ENCODE measurements at regions not wholly inside any gene's neighbourhood (a gene's known extent, or its start where the extent isn't known, plus 50 kb on each side); places are given as distances from the start of the nearest gene placed in this dataset.

- Histone ChIP-seq H3K9me3 (no peaks in the 10 kb centered on the region), H3K4me1 (ENCODE audit: control insufficient read depth in 1 of 2, extremely low read depth in 1 of 2, insufficient read depth in 2 of 2, low read length in 2 of 2) (no peaks in the 10 kb centered on the region), H3K27ac (ENCODE audit: low read length) (no peak overlapping the region), H3K4me3 (ENCODE audit: control insufficient read depth in 1 of 2, extremely low read depth in 1 of 2, low read length in 1 of 2) (no peak overlapping the region), H3K36me3 (ENCODE audit: control insufficient read depth in 2 of 2, extremely low read depth in 1 of 2, insufficient read depth in 1 of 2, low read length in 1 of 2) (no peaks in the 10 kb centered on the region), H3K27me3 (replicated peaks in 1 of 2; ENCODE audit: control insufficient read depth in 2 of 2, extremely low read depth in 1 of 2, insufficient read depth in 2 of 2, low read length in 1 of 2) (no peaks in the 10 kb centered on the region)
- CTCF ChIA-PET = no interaction called here
- no peaks in the 10 kb centered on the region for H3K36me3 Mint-ChIP-seq
- H3K9me3 Mint-ChIP-seq = peaks cover 5 to 20% (median 7%) of the 10 kb centered on the region in 3 donors
- ATAC-seq (replicated peaks in 1 of 4) (no peak), DNase-seq (no peak)
- no peak overlapping the region for H3K27ac Mint-ChIP-seq
- POLR2A ChIA-PET = no interaction called here
- no peaks in the 10 kb centered on the region for H3K4me1 Mint-ChIP-seq
- H3K4me3 Mint-ChIP-seq = no peak overlapping the region
- WGBS (ENCODE audit: insufficient coverage) = 87% methylated on average over 1 of the region's 2 CpGs
- H3K27me3 Mint-ChIP-seq = no peaks in the 10 kb centered on the region
These were observed 324.8 kb upstream of the NPSR1 start for GRCh38 chr7:34333184-34333583.

DNA sequence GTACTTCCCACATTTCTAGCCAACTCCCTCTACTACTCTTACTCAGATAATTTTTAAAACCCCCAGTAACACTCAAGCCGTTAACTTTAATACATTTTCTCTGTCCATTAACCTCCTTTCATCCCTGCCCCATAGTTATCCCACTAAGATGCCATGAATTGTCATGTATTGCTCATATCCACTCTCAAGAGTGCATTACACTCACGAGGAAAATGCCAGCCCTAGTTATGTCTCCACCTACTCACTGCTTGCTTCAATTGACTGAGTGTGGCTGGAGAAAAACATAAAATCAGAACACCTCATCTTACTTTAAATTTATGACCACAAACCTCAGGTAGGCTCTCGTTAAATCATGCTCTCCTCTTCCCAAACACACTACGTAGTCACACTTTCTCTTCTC lies 324.1 kb upstream of the NPSR1 start:
- Mint-ChIP-seq H3K36me3 (no peaks in the 10 kb centered on the region), H3K9me3 (peaks cover 9 to 24% (median 12%) of the 10 kb centered on the region in 3 donors), H3K4me3 (no peak overlapping the region), H3K27ac (no peak overlapping the region), H3K4me1 (no peaks in the 10 kb centered on the region), H3K27me3 (no peaks in the 10 kb centered on the region)
- POLR2A ChIA-PET = no interaction called here
- Histone ChIP-seq H3K9me3 (no peaks in the 10 kb centered on the region), H3K27ac (ENCODE audit: low read length) (no peak overlapping the region), H3K4me3 (ENCODE audit: control insufficient read depth in 1 of 2, extremely low read depth in 1 of 2, low read length in 1 of 2) (no peak overlapping the region), H3K36me3 (ENCODE audit: control insufficient read depth in 2 of 2, extremely low read depth in 1 of 2, insufficient read depth in 1 of 2, low read length in 1 of 2) (no peaks in the 10 kb centered on the region), H3K4me1 (ENCODE audit: control insufficient read depth in 1 of 2, extremely low read depth in 1 of 2, insufficient read depth in 2 of 2, low read length in 2 of 2) (no peaks in the 10 kb centered on the region), H3K27me3 (replicated peaks in 1 of 2; ENCODE audit: control insufficient read depth in 2 of 2, extremely low read depth in 1 of 2, insufficient read depth in 2 of 2, low read length in 1 of 2) (no peaks in the 10 kb centered on the region)
- no peak for ATAC-seq (replicated peaks in 1 of 4)
- no peak for DNase-seq
- 64% methylated on average over 3 of the region's 4 CpGs for WGBS (ENCODE audit: insufficient coverage)
- CTCF ChIA-PET = no interaction called here

- Histone ChIP-seq H3K4me3 (ENCODE audit: control insufficient read depth in 1 of 2, extremely low read depth in 1 of 2, low read length in 1 of 2) (no peak overlapping the region), H3K4me1 (ENCODE audit: control insufficient read depth in 1 of 2, extremely low read depth in 1 of 2, insufficient read depth in 2 of 2, low read length in 2 of 2) (no peaks in the 10 kb centered on the region), H3K27me3 (replicated peaks in 1 of 2; ENCODE audit: control insufficient read depth in 2 of 2, extremely low read depth in 1 of 2, insufficient read depth in 2 of 2, low read length in 1 of 2) (no peaks in the 10 kb centered on the region), H3K27ac (ENCODE audit: low read length) (no peak overlapping the region), H3K36me3 (ENCODE audit: control insufficient read depth in 2 of 2, extremely low read depth in 1 of 2, insufficient read depth in 1 of 2, low read length in 1 of 2) (no peaks in the 10 kb centered on the region), H3K9me3 (no peaks in the 10 kb centered on the region)
- H3K4me3 Mint-ChIP-seq = no peak overlapping the region
- H3K27ac Mint-ChIP-seq = no peak overlapping the region
- H3K9me3 Mint-ChIP-seq = peaks cover 14 to 29% (median 17%) of the 10 kb centered on the region in 3 donors
- DNase-seq (no peak), ATAC-seq (replicated peaks in 1 of 4) (no peak)
- H3K4me1 Mint-ChIP-seq = no peaks in the 10 kb centered on the region
- ChIA-PET CTCF (interaction anchor here in 1 of 2 donors (0.7 kb wide), 1 partner anchor 11 kb away, joined by 4 read pairs; no protein-coding TSS in a partner anchor), POLR2A (no interaction called here)
- no peaks in the 10 kb centered on the region for H3K27me3 Mint-ChIP-seq
- no CpG with 5 or more reads among the region's 1 CpG for WGBS (ENCODE audit: insufficient coverage)
- H3K36me3 Mint-ChIP-seq = no peaks in the 10 kb centered on the region
These were observed 320.9 kb upstream of the NPSR1 start for GRCh38 chr7:34337163-34337562.

DNA sequence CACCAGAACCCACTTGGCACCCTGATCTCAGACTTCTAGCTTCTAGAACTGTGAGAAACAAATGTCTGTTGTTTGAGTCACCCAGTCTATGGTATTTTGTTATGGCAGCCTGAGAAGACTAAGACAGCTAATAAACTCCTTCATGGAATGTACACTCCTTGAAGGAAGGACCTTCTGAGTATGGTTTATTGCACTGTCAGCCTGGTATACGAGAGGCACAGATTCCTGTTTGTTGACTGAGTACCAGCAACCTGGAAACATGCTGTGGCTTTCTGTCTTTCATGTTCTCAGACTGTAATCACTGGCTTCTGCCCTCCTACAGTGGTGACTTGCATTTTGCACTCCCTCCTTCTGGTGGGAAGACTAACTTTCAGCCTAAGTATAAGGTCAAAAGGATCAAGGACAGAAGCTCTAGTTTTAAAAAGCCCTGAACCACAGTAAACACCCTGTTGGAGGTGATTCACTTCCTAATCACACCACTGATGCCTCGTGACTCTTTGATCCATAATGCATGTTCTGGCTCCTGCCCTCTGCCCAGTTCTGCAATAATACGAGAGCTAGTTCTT lies 319.0 kb upstream of the NPSR1 start:
- no peak overlapping the region for H3K4me3 Mint-ChIP-seq
- POLR2A ChIA-PET = no interaction called here
- H3K4me1 ChIP-seq (ENCODE audit: control insufficient read depth in 1 of 2, extremely low read depth in 1 of 2, insufficient read depth in 2 of 2, low read length in 2 of 2) = no peaks in the 10 kb centered on the region
- no peaks in the 10 kb centered on the region for H3K27me3 ChIP-seq (replicated peaks in 1 of 2; ENCODE audit: control insufficient read depth in 2 of 2, extremely low read depth in 1 of 2, insufficient read depth in 2 of 2, low read length in 1 of 2)
- H3K27ac ChIP-seq (ENCODE audit: low read length) = no peak overlapping the region
- peaks cover 14 to 23% (median 17%) of the 10 kb centered on the region in 3 donors for H3K9me3 Mint-ChIP-seq
- ATAC-seq (replicated peaks in 1 of 4) (no peak), DNase-seq (no peak)
- CTCF ChIA-PET = no interaction called here
- H3K36me3 Mint-ChIP-seq = no peaks in the 10 kb centered on the region
- no peaks in the 10 kb centered on the region for H3K4me1 Mint-ChIP-seq
- H3K9me3 ChIP-seq = no peaks in the 10 kb centered on the region
- H3K27me3 Mint-ChIP-seq = no peaks in the 10 kb centered on the region
- no peaks in the 10 kb centered on the region for H3K36me3 ChIP-seq (ENCODE audit: control insufficient read depth in 2 of 2, extremely low read depth in 1 of 2, insufficient read depth in 1 of 2, low read length in 1 of 2)
- H3K4me3 ChIP-seq (ENCODE audit: control insufficient read depth in 1 of 2, extremely low read depth in 1 of 2, low read length in 1 of 2) = no peak overlapping the region
- WGBS (ENCODE audit: insufficient coverage) = 27% methylated on average over 2 of the region's 3 CpGs
- no peak overlapping the region for H3K27ac Mint-ChIP-seq

DNA sequence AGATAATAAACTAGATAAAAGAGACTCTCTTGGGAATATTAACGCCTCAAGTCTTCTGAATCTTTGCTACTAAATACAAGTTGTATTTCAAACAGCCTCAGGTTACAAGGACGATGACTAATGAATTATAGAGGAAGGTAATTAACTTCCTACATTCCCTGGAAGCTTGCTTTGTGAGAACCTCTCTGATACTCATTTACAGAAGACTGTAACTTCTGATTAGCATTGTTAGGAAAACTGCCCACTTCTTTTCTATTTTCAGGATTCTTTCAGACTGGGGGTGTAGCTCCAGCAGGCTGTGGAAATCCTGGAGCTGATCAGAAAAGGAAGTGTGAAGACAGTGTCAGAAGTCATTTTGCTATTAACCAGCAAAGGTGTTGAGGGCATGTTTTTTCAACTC lies 316.7 kb upstream of the NPSR1 start:
- H3K36me3 ChIP-seq (ENCODE audit: control insufficient read depth in 2 of 2, extremely low read depth in 1 of 2, insufficient read depth in 1 of 2, low read length in 1 of 2) = no peaks in the 10 kb centered on the region
- no peak for DNase-seq
- Mint-ChIP-seq H3K4me3 (no peak overlapping the region), H3K9me3 (peaks cover 16 to 24% (median 17%) of the 10 kb centered on the region in 3 donors), H3K4me1 (no peaks in the 10 kb centered on the region), H3K27ac (no peak overlapping the region), H3K27me3 (no peaks in the 10 kb centered on the region), H3K36me3 (no peaks in the 10 kb centered on the region)
- H3K4me1 ChIP-seq (ENCODE audit: control insufficient read depth in 1 of 2, extremely low read depth in 1 of 2, insufficient read depth in 2 of 2, low read length in 2 of 2) = no peaks in the 10 kb centered on the region
- no CpG with 5 or more reads among the region's 2 CpGs for WGBS (ENCODE audit: insufficient coverage)
- H3K27me3 ChIP-seq (replicated peaks in 1 of 2; ENCODE audit: control insufficient read depth in 2 of 2, extremely low read depth in 1 of 2, insufficient read depth in 2 of 2, low read length in 1 of 2) = no peaks in the 10 kb centered on the region
- ChIA-PET POLR2A (no interaction called here), CTCF (interaction anchor here in 1 of 2 donors (0.7 kb wide), 1 partner anchor 144 kb away, joined by 5 read pairs; no protein-coding TSS in a partner anchor)
- no peak for ATAC-seq (replicated peaks in 1 of 4)
- no peak overlapping the region for H3K4me3 ChIP-seq (ENCODE audit: control insufficient read depth in 1 of 2, extremely low read depth in 1 of 2, low read length in 1 of 2)
- H3K9me3 ChIP-seq = no peaks in the 10 kb centered on the region
- no peak overlapping the region for H3K27ac ChIP-seq (ENCODE audit: low read length)

DNA sequence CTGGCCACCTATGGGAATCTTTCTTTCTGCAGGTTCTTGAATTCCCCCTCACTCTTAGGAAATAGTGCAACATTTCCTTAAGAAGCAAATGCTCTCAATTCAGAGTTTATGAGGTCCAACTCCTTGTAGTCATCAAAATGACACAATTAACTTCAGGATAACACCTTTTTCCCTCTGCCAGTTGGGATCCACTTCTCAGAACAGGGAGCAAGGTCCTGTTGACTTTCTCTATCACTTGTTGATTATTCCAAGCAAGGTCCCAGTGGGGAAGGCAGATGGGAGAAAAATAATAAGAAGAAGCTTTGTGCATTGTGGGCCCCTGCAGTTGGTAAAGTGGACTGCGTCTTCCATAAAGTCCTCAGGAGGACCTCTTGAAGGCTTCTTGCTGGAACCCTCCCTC lies 315.6 kb upstream of the NPSR1 start:
- ChIA-PET CTCF (no interaction called here), POLR2A (no interaction called here)
- no peaks in the 10 kb centered on the region for H3K27me3 ChIP-seq (replicated peaks in 1 of 2; ENCODE audit: control insufficient read depth in 2 of 2, extremely low read depth in 1 of 2, insufficient read depth in 2 of 2, low read length in 1 of 2)
- peaks cover 12 to 20% (median 13%) of the 10 kb centered on the region in 3 donors for H3K9me3 Mint-ChIP-seq
- H3K36me3 Mint-ChIP-seq = no peaks in the 10 kb centered on the region
- no peak overlapping the region for H3K4me3 ChIP-seq (ENCODE audit: control insufficient read depth in 1 of 2, extremely low read depth in 1 of 2, low read length in 1 of 2)
- H3K27ac ChIP-seq (ENCODE audit: low read length) = no peak overlapping the region
- H3K36me3 ChIP-seq (ENCODE audit: control insufficient read depth in 2 of 2, extremely low read depth in 1 of 2, insufficient read depth in 1 of 2, low read length in 1 of 2) = no peaks in the 10 kb centered on the region
- ATAC-seq (replicated peaks in 1 of 4) = no peak
- DNase-seq = no peak
- H3K4me1 Mint-ChIP-seq = no peaks in the 10 kb centered on the region
- no peaks in the 10 kb centered on the region for H3K9me3 ChIP-seq
- H3K27me3 Mint-ChIP-seq = no peaks in the 10 kb centered on the region
- no peak overlapping the region for H3K4me3 Mint-ChIP-seq
- no peak overlapping the region for H3K27ac Mint-ChIP-seq
- no CpG with 5 or more reads among the region's 1 CpG for WGBS (ENCODE audit: insufficient coverage)
- no peaks in the 10 kb centered on the region for H3K4me1 ChIP-seq (ENCODE audit: control insufficient read depth in 1 of 2, extremely low read depth in 1 of 2, insufficient read depth in 2 of 2, low read length in 2 of 2)

- H3K4me3 ChIP-seq (ENCODE audit: control insufficient read depth in 1 of 2, extremely low read depth in 1 of 2, low read length in 1 of 2) = no peak overlapping the region
- DNase-seq = no peak
- no peak for ATAC-seq (replicated peaks in 1 of 4)
- POLR2A ChIA-PET = no interaction called here
- WGBS (ENCODE audit: insufficient coverage) = 80% methylated on average over 1 of the region's 1 CpG
- Mint-ChIP-seq H3K9me3 (peaks cover 5 to 14% (median 7%) of the 10 kb centered on the region in 3 donors), H3K27ac (no peak overlapping the region), H3K4me3 (no peak overlapping the region), H3K4me1 (no peaks in the 10 kb centered on the region), H3K27me3 (no peaks in the 10 kb centered on the region), H3K36me3 (no peaks in the 10 kb centered on the region)
- H3K27me3 ChIP-seq (replicated peaks in 1 of 2; ENCODE audit: control insufficient read depth in 2 of 2, extremely low read depth in 1 of 2, insufficient read depth in 2 of 2, low read length in 1 of 2) = no peaks in the 10 kb centered on the region
- no peaks in the 10 kb centered on the region for H3K36me3 ChIP-seq (ENCODE audit: control insufficient read depth in 2 of 2, extremely low read depth in 1 of 2, insufficient read depth in 1 of 2, low read length in 1 of 2)
- H3K4me1 ChIP-seq (ENCODE audit: control insufficient read depth in 1 of 2, extremely low read depth in 1 of 2, insufficient read depth in 2 of 2, low read length in 2 of 2) = no peaks in the 10 kb centered on the region
- CTCF ChIA-PET = no interaction called here
- no peak overlapping the region for H3K27ac ChIP-seq (ENCODE audit: low read length)
- H3K9me3 ChIP-seq = no peaks in the 10 kb centered on the region
These were observed 314.4 kb upstream of the NPSR1 start for GRCh38 chr7:34343667-34344066.
